M059J (cell line): ENCODE measurements at regions not wholly inside any gene's neighbourhood (a gene's known extent, or its start where the extent isn't known, plus 50 kb on each side); places are given as distances from the start of the nearest gene placed in this dataset.

Source experiments
- DNase-seq: peaks from one replicate; pipeline ENCODE4 v3.0.0-alpha.2; 2012; ENCODE audit warnings: low read depth

DNA sequence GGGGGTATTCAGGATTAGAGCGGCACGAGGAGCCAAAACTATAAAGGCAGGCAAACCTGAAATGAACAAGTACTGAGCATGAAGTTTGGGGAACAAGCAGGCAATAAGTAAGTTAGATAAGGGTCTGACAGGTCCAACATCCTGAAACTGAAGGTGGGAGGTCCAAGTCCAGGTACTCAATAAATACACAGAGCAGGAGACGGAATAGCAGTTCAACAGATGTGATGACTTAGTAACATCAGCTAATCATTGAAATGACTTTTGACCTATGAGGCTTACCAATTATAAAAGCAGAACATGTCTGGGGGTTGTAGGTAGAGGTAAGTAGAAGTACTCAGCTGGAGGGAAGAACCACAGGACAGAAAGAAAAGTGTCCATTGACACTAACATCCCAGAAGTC is 132.8 kb upstream of the PDZRN3 start:
- no peak for DNase-seq

DNA sequence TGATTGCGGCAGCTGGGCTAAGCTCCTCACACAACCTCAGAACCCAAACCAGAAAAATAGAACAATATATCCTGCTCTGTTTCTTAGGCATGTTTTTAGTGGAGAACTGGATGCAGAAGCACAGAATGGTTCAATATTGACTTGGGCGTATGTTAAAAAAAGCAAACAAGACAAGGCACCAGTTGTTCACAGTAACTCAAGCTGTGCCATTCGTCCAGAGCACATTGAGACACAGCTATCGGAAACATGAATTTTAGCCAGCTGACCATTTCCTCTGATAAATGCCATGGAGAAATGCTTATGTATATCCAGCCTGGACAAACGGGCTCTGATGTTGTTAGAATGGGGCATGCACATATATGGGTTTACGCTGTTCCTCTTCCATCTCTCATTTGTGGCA is 129.2 kb upstream of the PDZRN3 start:
- no peak for DNase-seq

- DNase-seq = no peak
These were observed 127.6 kb upstream of the PDZRN3 start for GRCh38 chr3:73752338-73752737.

GRCh38 chr3:73746623-73747022 is 121.9 kb upstream of the PDZRN3 start:
- DNase-seq = no peak

DNA sequence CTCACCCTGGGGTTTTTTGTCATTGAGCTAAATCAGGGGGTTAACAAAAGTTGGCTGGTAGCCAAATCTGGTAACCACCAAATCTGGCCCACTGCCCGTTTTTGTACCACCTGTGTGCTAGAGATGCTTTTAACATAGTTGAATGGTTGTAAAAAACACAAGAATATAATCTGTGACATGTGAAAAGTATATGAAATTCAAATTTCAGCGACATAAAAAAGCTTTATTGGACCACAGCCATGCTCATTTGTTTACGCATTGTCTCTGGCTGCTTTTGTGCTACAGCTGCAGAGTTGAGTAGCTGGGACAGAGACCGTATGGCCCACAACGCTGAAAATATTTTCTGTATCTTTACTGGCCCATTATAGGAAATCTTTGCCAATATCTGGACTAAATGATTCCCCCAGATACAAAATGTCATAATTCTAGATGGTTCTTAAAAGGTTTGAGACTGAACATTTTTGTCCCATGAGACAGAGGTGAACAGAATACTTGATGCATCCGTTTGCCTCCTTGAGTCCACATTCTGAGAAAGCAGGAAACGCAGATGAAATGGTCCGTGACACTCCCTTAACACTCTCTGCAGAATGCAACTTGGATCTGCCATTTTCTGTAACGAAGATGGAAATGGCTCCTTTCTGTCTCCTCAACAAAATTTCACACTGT is 120.9 kb upstream of the PDZRN3 start:
- no peak for DNase-seq

DNA sequence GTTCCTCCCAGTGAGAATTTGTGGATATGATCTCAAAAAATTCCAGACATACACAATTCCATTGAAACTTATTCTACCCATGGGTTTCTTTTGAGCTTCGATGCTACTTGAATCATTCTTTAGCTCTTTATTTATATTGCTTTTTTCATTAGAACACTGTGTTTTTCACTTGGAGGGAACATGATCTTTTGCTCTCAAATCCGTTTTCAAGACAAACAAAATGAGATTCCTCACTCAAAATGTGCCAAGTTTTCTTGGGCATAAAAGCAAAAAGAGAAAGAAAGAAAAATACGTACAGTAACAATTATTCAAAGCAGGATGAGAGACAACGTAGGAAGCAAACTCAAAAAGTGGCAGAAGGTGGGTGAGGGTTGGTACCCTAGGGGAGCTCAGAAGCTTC is 118.8 kb upstream of the PDZRN3 start:
- DNase-seq = no peak

- peak; percentile 6 for DNase-seq
These were observed 115.2 kb upstream of the PDZRN3 start for GRCh38 chr3:73739791-73740453.

- DNase-seq = no peak
These were observed 114.0 kb upstream of the PDZRN3 start for GRCh38 chr3:73738711-73739110.

DNA sequence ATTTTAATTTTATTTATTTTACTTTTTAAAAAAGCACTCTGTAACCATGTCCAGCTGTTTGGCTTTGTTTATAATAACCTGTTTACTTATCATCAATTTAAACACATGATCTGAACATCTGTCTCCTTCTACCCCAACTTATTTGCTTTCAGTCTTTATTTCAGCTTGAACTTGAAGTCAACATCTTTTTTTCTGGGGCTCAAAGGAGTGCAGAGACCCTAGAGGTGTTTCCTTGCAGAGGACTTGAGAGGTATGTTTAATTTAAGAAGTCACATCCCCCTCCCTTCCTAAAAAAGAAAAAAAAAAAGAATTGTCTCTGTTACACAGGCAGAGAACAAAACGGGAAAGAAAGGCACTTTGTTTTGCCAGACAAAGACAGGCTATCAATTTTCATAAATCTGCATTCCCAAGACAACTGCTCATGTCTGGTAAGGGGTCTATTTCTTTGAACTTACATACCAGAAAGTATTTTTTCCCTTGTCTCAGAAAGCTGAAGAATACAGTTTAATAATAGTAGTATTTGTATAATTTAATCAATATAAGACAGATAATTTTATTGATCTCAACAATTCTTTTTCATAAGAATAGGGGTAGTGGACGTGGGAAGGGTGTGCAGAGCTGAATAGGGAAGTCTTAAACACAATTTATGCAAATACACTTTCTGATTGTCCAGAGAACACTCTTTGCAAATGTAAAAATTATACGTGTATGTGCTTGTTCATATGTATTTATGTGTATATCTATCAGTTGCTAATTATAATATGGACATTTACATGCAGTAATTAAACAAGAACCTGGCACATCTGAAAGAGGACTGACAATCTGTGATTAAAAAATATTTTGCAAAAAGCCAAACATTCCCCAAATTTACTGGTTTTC is 109.7 kb upstream of the PDZRN3 start:
- no peak for DNase-seq

DNA sequence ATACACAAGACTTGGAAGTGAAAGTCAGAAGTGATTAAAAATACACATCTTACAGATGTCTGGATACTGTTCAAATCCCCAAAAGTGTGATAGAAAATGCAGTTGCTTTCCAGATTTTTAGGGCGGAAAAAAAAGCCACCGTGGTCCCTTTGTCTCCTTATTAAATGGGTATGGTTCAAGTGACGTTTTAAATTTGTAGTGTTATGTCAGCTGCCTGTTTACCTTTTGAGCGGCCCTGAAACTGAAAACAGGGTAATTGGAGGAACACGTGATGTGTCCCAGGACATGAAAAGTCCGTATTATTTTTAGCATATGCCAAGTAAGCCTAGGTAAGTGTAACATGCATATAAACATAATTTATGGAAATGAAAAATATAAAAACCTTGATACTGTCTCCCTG is 109.0 kb upstream of the PDZRN3 start:
- DNase-seq = no peak

DNA sequence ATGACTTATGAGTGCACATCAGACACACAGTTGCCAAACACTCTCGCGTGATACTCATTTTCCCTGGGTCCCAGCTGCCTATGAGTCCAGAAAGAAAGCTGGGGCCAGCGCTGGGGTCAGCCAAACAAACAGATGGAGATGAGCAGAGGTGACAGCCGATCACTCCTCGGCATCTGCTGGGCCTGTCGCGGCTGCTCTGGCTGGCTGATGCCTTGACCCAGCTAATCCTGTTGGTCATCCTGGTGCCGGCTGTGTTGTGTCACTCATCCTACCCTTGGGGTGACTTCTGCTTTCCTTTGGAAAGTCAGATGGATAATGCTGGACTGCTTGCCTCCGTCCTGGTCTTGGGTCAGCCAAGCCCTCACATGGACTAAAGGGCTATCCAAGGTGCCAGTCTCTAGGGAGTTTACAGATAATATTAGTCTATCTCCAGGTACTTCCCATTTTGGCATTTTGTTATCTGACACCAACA is 105.3 kb upstream of the PDZRN3 start:
- no peak for DNase-seq

- no peak for DNase-seq
These were observed 103.1 kb upstream of the PDZRN3 start for GRCh38 chr3:73727854-73728253.

GRCh38 chr3:73727117-73727821 is 102.5 kb upstream of the PDZRN3 start:
- peak; percentile 40 for DNase-seq

- no peak for DNase-seq
These were observed 98.9 kb upstream of the PDZRN3 start for GRCh38 chr3:73723596-73723995.

DNA sequence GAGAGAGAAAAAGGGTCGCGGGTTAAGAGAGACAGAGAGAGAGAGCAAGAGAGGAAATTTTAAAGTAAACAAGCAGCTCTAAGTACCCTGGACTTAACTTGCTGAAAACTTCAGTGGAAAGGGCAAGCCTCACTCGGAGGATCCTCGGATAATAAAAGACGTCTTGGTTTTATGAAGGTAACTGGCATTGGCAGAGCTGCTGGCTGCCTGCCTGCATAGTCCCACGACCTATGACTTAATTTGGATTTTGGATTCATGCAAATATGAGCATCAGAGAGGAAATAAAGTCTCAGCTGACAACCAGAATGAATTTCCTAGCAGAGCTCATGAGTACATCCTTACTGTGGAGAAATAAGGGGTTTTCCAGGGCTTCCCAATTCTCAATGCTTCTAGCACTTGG is 95.1 kb upstream of the PDZRN3 start:
- DNase-seq = no peak

- no peak for DNase-seq
These were observed 94.7 kb upstream of the PDZRN3 start for GRCh38 chr3:73719413-73719851.

DNA sequence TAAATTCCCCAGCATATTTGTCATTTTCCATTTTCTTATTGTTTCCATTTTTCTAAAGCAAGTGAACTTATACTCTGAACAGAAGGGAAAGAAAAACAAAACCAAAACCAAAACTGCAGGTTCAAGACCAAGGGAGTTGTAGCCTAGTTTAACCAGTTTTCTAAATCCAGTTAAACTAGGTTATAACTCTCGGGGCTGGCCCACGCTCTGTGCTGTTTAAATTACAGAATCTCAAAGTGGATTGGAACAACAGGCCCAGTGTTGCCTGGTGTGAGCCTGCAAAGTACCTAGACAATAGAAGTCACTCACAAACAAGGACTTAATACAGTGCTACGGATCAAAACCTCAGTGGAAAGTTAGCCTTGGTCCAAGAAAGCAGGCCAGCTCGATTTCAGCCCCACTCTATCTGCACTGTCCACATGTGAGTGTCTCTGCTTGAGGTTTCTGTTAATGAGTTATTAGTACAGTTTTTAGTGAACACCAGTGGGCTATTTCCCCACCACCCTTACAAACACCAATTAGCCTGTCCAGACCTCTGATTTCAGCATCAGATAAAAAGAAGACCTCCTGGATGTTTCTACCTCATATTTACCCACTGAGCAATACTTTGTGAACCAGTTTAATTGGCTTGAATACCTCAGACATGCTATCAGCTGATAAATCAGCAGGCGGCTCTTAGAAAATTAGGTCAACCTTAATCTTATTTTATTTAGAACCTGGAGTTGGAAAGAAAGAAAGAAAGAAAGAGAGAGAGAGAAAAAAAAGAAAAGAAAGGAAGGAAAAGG is 93.8 kb upstream of the PDZRN3 start:
- DNase-seq = no peak

DNA sequence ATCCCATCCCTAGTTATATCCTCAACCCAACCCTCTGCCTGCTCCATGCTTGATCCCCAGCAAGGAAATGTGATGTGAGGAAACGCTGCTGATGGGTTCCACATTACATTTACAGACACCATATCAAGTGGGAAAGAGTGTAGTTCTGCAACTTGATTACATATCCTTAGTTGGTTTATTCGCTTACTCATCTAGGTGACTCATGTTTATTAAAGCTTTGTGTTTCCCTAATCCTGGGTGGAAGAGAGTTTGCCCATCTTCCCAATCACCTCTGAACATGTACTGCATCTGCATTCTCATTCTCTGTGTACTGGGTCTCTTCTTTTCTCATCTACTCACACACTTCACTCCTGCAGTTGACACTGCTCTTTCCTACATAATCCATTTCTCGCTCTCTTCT is 91.7 kb upstream of the PDZRN3 start:
- peak; percentile 31 for DNase-seq

GRCh38 chr3:73710340-73710739 is 85.6 kb upstream of the PDZRN3 start:
- DNase-seq = no peak

GRCh38 chr3:73709712-73710111 is 85.0 kb upstream of the PDZRN3 start:
- no peak for DNase-seq

DNA sequence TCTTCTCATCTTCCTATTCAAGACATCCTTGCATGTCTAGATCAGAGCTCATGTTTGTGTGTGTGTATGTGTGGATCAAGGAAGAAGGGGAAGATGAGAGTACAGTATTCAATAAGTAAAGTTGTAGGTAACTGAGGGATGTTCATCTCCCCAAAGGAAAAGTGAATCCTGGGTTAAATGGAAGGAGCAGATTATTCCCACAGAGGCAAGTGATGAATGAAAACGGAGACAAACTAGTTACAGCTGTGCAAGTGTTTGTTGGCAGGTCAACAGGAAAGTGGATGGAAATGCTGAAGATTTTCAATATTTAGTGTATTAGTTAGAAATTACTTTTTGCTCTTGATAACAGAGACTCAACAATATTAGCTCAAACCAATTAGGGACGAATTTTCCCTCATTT is 84.2 kb upstream of the PDZRN3 start:
- no peak for DNase-seq
